A549 (cell line): ENCODE measurements at regions not wholly inside any gene's neighbourhood (a gene's known extent, or its start where the extent isn't known, plus 50 kb on each side); places are given as distances from the start of the nearest gene placed in this dataset.

Source experiments
- ATAC-seq, 2 experiments: fragments of 200-7000 bp in 1 of 2; fragments of >200 bp in 1 of 2; cut with Nextera tagmentation in 1 of 2; cut with Tn5 transposase in 1 of 2; 3 replicates each; pipeline versions ENCODE4 v1.8.0 to v1.9.1; 2018 to 2020; ENCODE audit warnings: mild to moderate bottlenecking in 1 of 2, moderate library complexity in 1 of 2
- CTCF ChIA-PET: fragments of 300-600 bp; sonication (Branson Sonifier 250); formaldehyde crosslinking; extraction: SDS; loops from one replicate; lab custom pipeline; 2021; ENCODE audit warnings: antibody characterized with exemption, inconsistent platforms; lab: Yijun Ruan, JAX
- POLR2A ChIA-PET: fragments of 350-600 bp; formaldehyde crosslinking; extraction: SDS; loops from one replicate; lab custom pipeline; 2021; ENCODE audit warnings: antibody characterized with exemption, inconsistent platforms; lab: Yijun Ruan, JAX
- DNase-seq, 2 experiments: peaks; one replicate each; pipeline versions ENCODE4 v3.0.0 to v3.0.0-alpha.2; 2011 to 2016; ENCODE audit warnings: low read depth in 1 of 2, low spot score in 1 of 2
- FAIRE-seq: peaks from 2 replicates; lab custom pipeline; 2011; peaks lifted over from hg19 to GRCh38; lab: Jason Lieb, UNC
- H3K27ac ChIP-seq, 2 experiments: fragments of >200 bp; sonication (Bioruptor Twin); formaldehyde crosslinking; 3 replicates each; pipeline ENCODE4 v1.5.1; 2016 to 2017
- H3K4me1 ChIP-seq: fragments of >200 bp; sonication (Bioruptor Twin); formaldehyde crosslinking; 3 replicates; pipeline ENCODE4 v1.6.1; 2016
- H3K4me2 ChIP-seq: fragments of >200 bp; sonication (Bioruptor Twin); formaldehyde crosslinking; 3 replicates; pipeline ENCODE4 v1.6.1; 2016
- H3K4me3 ChIP-seq: fragments of >200 bp; sonication (Bioruptor Twin); formaldehyde crosslinking; 3 replicates; pipeline ENCODE4 v1.5.1; 2016
- H3K9me3 ChIP-seq: fragments of >200 bp; sonication (Bioruptor Twin); formaldehyde crosslinking; 3 replicates; pipeline ENCODE4 v1.6.1; 2016
- ATOH8 ChIP-seq: fragments of 250-450 bp; sonication (Bioruptor Pico); IDR thresholded peaks from 2 replicates; pipeline ENCODE4 v1.5.0; 2020; ENCODE audit warnings: low read depth, mild to moderate bottlenecking, moderate library complexity
- BCL3 ChIP-seq: fragments of >200 bp; sonication (Bioruptor Twin); formaldehyde crosslinking; IDR thresholded peaks from 3 replicates; pipeline ENCODE4 v1.6.1; 2016
- CEBPB ChIP-seq, 2 experiments: fragments of >200 bp in 1 of 2; sonication (Bioruptor Twin) in 1 of 2; formaldehyde crosslinking in 1 of 2; IDR thresholded peaks; 2 replicates each; pipeline ENCODE4 v1.6.1; 2012 to 2016
- CHD2 ChIP-seq: fragments of 150-350 bp; IDR thresholded peaks from 2 replicates; pipeline ENCODE4 v1.6.1; 2014; ENCODE audit warnings: low read length; ENCODE audit not compliant: partially characterized antibody
- CHD4 ChIP-seq: fragments of 200-600 bp; sonication (generic); IDR thresholded peaks from 2 replicates; pipeline ENCODE4 v1.6.1; 2016; ENCODE audit warnings: antibody characterized with exemption, mild to moderate bottlenecking, borderline replicate concordance
- ESRRA ChIP-seq: fragments of 150-350 bp; IDR thresholded peaks from 2 replicates; pipeline ENCODE4 v1.6.1; 2014; ENCODE audit warnings: mild to moderate bottlenecking, low read length, borderline replicate concordance
- FOSB ChIP-seq: fragments of 250-450 bp; sonication (Bioruptor Pico); IDR thresholded peaks from 2 replicates; pipeline ENCODE4 v1.5.0; 2020; ENCODE audit warnings: mild to moderate bottlenecking, moderate library complexity
- HDAC2 ChIP-seq: fragments of 200-600 bp; sonication (generic); IDR thresholded peaks from 2 replicates; pipeline ENCODE4 v1.6.1; 2016
- HMGXB4 ChIP-seq: fragments of 250-450 bp; sonication (Bioruptor Pico); IDR thresholded peaks from 2 replicates; pipeline ENCODE4 v1.5.0; 2021; ENCODE audit warnings: mild to moderate bottlenecking, moderate library complexity, borderline replicate concordance
- HOXB5 ChIP-seq: fragments of 250-450 bp; sonication (Bioruptor Pico); IDR thresholded peaks from 2 replicates; pipeline ENCODE4 v1.5.0; 2020; ENCODE audit warnings: mild to moderate bottlenecking, moderate library complexity
- MAFK ChIP-seq: fragments of 450-650 bp; IDR thresholded peaks from 2 replicates; pipeline ENCODE4 v1.6.1; 2014; ENCODE audit not compliant: partially characterized antibody
- MAX ChIP-seq: IDR thresholded peaks from 2 replicates; pipeline ENCODE4 v1.6.1; 2012
- MAZ ChIP-seq: fragments of 150-350 bp; IDR thresholded peaks from 2 replicates; pipeline ENCODE4 v1.6.1; 2014; ENCODE audit warnings: antibody characterized with exemption, low read depth, low read length, borderline replicate concordance
- NR3C1 ChIP-seq: fragments of >200 bp; sonication (Bioruptor Twin); formaldehyde crosslinking; IDR thresholded peaks from 3 replicates; pipeline ENCODE4 v1.6.1; 2017
- POLR2AphosphoS2 ChIP-seq: conservative IDR thresholded peaks from 2 replicates; pipeline ENCODE4 v1.6.1; 2012; ENCODE audit warnings: low read length, improper control_type of control experiment, inconsistent platforms
- RAD21 ChIP-seq, 2 experiments: fragments of >200 bp in 1 of 2; sonication (Bioruptor Twin) in 1 of 2; formaldehyde crosslinking in 1 of 2; IDR thresholded peaks in 1 of 2; conservative IDR thresholded peaks in 1 of 2; 2 replicates in 1 of 2; 3 replicates in 1 of 2; pipeline ENCODE4 v1.6.1; 2012 to 2018; ENCODE audit warnings: inconsistent platforms in 1 of 2
- RCOR1 ChIP-seq: fragments of 150-350 bp; IDR thresholded peaks from 2 replicates; pipeline ENCODE4 v1.6.1; 2014; ENCODE audit warnings: antibody characterized with exemption, low read length, low read depth
- SREBF2 ChIP-seq: fragments of 450-650 bp; IDR thresholded peaks from 2 replicates; pipeline ENCODE4 v1.6.1; 2014; ENCODE audit warnings: mild to moderate bottlenecking, moderate library complexity
- TP53 ChIP-seq: fragments of 250-450 bp; sonication (Bioruptor Pico); IDR thresholded peaks from 2 replicates; pipeline ENCODE4 v1.5.0; 2021; ENCODE audit warnings: mild to moderate bottlenecking, moderate library complexity
- USF2 ChIP-seq: fragments of 450-650 bp; IDR thresholded peaks from 2 replicates; pipeline ENCODE4 v1.6.1; 2014; ENCODE audit warnings: antibody characterized with exemption
- ZC3H11A ChIP-seq: fragments of 450-650 bp; IDR thresholded peaks from 2 replicates; pipeline ENCODE4 v1.6.1; 2014; ENCODE audit warnings: antibody characterized with exemption, mild to moderate bottlenecking
- WGBS: methylation state at CpG from one replicate; pipeline ENCODE4 v1.1.6; 2017; ENCODE audit errors: missing lambda C conversion rate; 5-methylcytosine and 5-hydroxymethylcytosine counted together

- Histone ChIP-seq H3K4me2 (no peak overlapping the region), H3K4me3 (no peak overlapping the region), H3K27ac (no peak overlapping the region), H3K9me3 (no peaks in the 10 kb centered on the region), H3K4me1 (no peaks in the 10 kb centered on the region)
- TF ChIP-seq RAD21 (conservative IDR thresholded peaks at IDR 0.05 in 1 of 2, IDR thresholded peaks at IDR 0.05 in 1 of 2): peak; percentile 17 to 18; a peak in 1 of 5 replicates
- no peak for TF ChIP-seq CEBPB (IDR thresholded peaks at IDR 0.05)
- POLR2A ChIA-PET: no interaction called here
- CTCF ChIA-PET: no interaction called here
- ATAC-seq (no peak), FAIRE-seq (no peak), DNase-seq (no peak)
Observed at GRCh38 chr2:35168351-35168750, 1187.2 kb upstream of the CRIM1 start.

GRCh38 chr2:35163948-35164347 is 1191.6 kb upstream of the CRIM1 start:
- no peak overlapping the region for H3K4me2 ChIP-seq
- DNase-seq: no peak
- ChIA-PET CTCF (no interaction called here), POLR2A (no interaction called here)
- H3K27ac ChIP-seq: no peak overlapping the region
- no peaks in the 10 kb centered on the region for H3K4me1 ChIP-seq
- H3K9me3 ChIP-seq: no peaks in the 10 kb centered on the region
- no peak overlapping the region for H3K4me3 ChIP-seq
- WGBS: 53% methylated on average over 2 of the region's 2 CpGs
- peak; percentile 80 for TF ChIP-seq MAFK
- no peak for TF ChIP-seq HMGXB4
- TF ChIP-seq, all 56 proteins: peak for 1
- FAIRE-seq (no peak), ATAC-seq (no peak)

GRCh38 chr2:35160871-35161270 is 1194.7 kb upstream of the CRIM1 start:
- FAIRE-seq: no peak
- no peak for DNase-seq
- no peaks in the 10 kb centered on the region for H3K4me1 ChIP-seq
- no peaks in the 10 kb centered on the region for H3K9me3 ChIP-seq
- WGBS: 6% methylated on average over 4 of the region's 4 CpGs
- CTCF ChIA-PET: no interaction called here
- ATAC-seq: no peak
- POLR2A ChIA-PET: no interaction called here
- H3K4me3 ChIP-seq: no peak overlapping the region
- no peak for TF ChIP-seq ESRRA
- no peak for TF ChIP-seq NR3C1
- no peak overlapping the region for H3K27ac ChIP-seq
- H3K4me2 ChIP-seq: no peak overlapping the region

- DNase-seq: no peak
- peaks cover 8% of the 10 kb centered on the region; the same call in 1 of the 3 replicates for H3K9me3 ChIP-seq
- CTCF ChIA-PET: no interaction called here
- POLR2A ChIA-PET: no interaction called here
- no peak overlapping the region for H3K4me2 ChIP-seq
- no peak overlapping the region for H3K27ac ChIP-seq
- no peak overlapping the region for H3K4me3 ChIP-seq
- no peak for TF ChIP-seq FOSB (CRISPR knock-in tag)
- no peak for TF ChIP-seq ATOH8 (CRISPR knock-in tag)
- no peak for TF ChIP-seq BCL3
- no peak for TF ChIP-seq MAX
- TF ChIP-seq CHD2: no peak
- TF ChIP-seq MAZ: no peak
- no peak for TF ChIP-seq POLR2AphosphoS2
- TF ChIP-seq CEBPB (IDR thresholded peaks at IDR 0.05): no peak
- no peak for TF ChIP-seq ZC3H11A
- TF ChIP-seq SREBF2: no peak
- no peak for TF ChIP-seq HOXB5
- no peak for TF ChIP-seq TP53
- TF ChIP-seq USF2: no peak
- no peak for TF ChIP-seq NR3C1
- TF ChIP-seq HDAC2: no peak
- TF ChIP-seq RCOR1: no peak
- no peak for TF ChIP-seq CHD4
- TF ChIP-seq, all 56 proteins: peak for 0
- WGBS: 35% methylated on average over 1 of the region's 1 CpG
- ATAC-seq: no peak
- FAIRE-seq: no peak
- no peaks in the 10 kb centered on the region for H3K4me1 ChIP-seq
Observed at GRCh38 chr2:35125871-35126270, 1229.7 kb upstream of the CRIM1 start.
